OCI-LY1 (cell line): ENCODE measurements at regions not wholly inside any gene's neighbourhood (a gene's known extent, or its start where the extent isn't known, plus 50 kb on each side); places are given as distances from the start of the nearest gene placed in this dataset.

Experiments used
- H2AFZ ChIP-seq: fragments of 200-600 bp; sonication (generic), shearing (Covaris generic); 2 replicates; pipeline ENCODE4 v1.6.0; 2014; ENCODE audit warnings: antibody characterized with exemption, mild to moderate bottlenecking, low read length
- H3F3A ChIP-seq: fragments of 200-600 bp; sonication (generic), shearing (Covaris generic); 2 replicates; pipeline ENCODE4 v1.6.0; 2014; ENCODE audit warnings: mild to moderate bottlenecking, antibody characterized with exemption, low read length, moderate library complexity; ENCODE audit not compliant: insufficient read depth
- H3K27ac ChIP-seq: fragments of 200-600 bp; sonication (generic); 2 replicates; pipeline ENCODE4 v1.5.1; 2014; ENCODE audit warnings: low read length, mixed run types, mild to moderate bottlenecking, low read depth; ENCODE audit not compliant: poor library complexity, severe bottlenecking
- H3K27me3 ChIP-seq: fragments of 200-600 bp; sonication (generic); 2 replicates; pipeline ENCODE4 v1.6.0; 2014; ENCODE audit warnings: antibody characterized with exemption, mild to moderate bottlenecking, low read length, moderate library complexity; ENCODE audit not compliant: insufficient read depth
- H3K36me3 ChIP-seq: fragments of 200-600 bp; sonication (generic); 2 replicates; pipeline ENCODE4 v1.6.1; 2014; ENCODE audit warnings: mild to moderate bottlenecking, antibody characterized with exemption, low read length, moderate library complexity, mixed read lengths; ENCODE audit not compliant: insufficient read depth
- H3K4me1 ChIP-seq: fragments of 200-600 bp; sonication (generic); 2 replicates; pipeline ENCODE4 v1.5.1; 2014; ENCODE audit warnings: mild to moderate bottlenecking, low read length, moderate library complexity; ENCODE audit not compliant: insufficient read depth, severe bottlenecking
- H3K4me2 ChIP-seq: fragments of 200-600 bp; sonication (generic), shearing (Covaris generic); 2 replicates; pipeline ENCODE4 v1.6.1; 2014; ENCODE audit warnings: low read length
- H3K4me3 ChIP-seq: fragments of 200-600 bp; sonication (generic); 2 replicates; pipeline ENCODE4 v1.5.1; 2014; ENCODE audit warnings: low read length, low read depth, mild to moderate bottlenecking, mixed read lengths; ENCODE audit not compliant: poor library complexity, severe bottlenecking
- H3K79me2 ChIP-seq: fragments of 200-600 bp; shearing (Covaris generic); 2 replicates; pipeline ENCODE4 v1.6.1; 2016; ENCODE audit warnings: mixed run types, low read length, mixed read lengths; ENCODE audit not compliant: insufficient read depth
- H3K9ac ChIP-seq: fragments of 200-600 bp; sonication (generic), shearing (Covaris generic); 2 replicates; pipeline ENCODE4 v1.6.1; 2014; ENCODE audit warnings: mild to moderate bottlenecking, low read length, mixed read lengths
- H3K9me2 ChIP-seq: fragments of 200-600 bp; sonication (generic), shearing (Covaris generic); 2 replicates; pipeline ENCODE4 v1.6.1; 2014; ENCODE audit warnings: low read depth, mild to moderate bottlenecking, low read length, mixed read lengths
- H3K9me3 ChIP-seq: fragments of 200-600 bp; shearing (Covaris generic); 2 replicates; pipeline ENCODE4 v1.6.1; 2014; ENCODE audit warnings: low read length, mixed read lengths
- H4K20me1 ChIP-seq: fragments of 200-600 bp; sonication (generic), shearing (Covaris generic); 2 replicates; pipeline ENCODE4 v1.6.0; 2016; ENCODE audit warnings: mild to moderate bottlenecking, low read length; ENCODE audit not compliant: insufficient read depth
- EZH2 ChIP-seq: fragments of 200-600 bp; sonication (generic), shearing (Covaris generic); IDR thresholded peaks from 2 replicates; pipeline ENCODE4 v1.8.0; 2017; ENCODE audit warnings: borderline replicate concordance, mixed run types, mild to moderate bottlenecking, antibody characterized with exemption, low read length, moderate library complexity, mixed read lengths
- TF ChIP-seq, protein P1 (sequence below): fragments of 200-600 bp; sonication (generic), shearing (Covaris generic); IDR thresholded peaks from 2 replicates; pipeline ENCODE4 v1.5.1; 2017; ENCODE audit warnings: mild to moderate bottlenecking, antibody characterized with exemption, low read length, moderate library complexity, mixed read lengths

DNA sequence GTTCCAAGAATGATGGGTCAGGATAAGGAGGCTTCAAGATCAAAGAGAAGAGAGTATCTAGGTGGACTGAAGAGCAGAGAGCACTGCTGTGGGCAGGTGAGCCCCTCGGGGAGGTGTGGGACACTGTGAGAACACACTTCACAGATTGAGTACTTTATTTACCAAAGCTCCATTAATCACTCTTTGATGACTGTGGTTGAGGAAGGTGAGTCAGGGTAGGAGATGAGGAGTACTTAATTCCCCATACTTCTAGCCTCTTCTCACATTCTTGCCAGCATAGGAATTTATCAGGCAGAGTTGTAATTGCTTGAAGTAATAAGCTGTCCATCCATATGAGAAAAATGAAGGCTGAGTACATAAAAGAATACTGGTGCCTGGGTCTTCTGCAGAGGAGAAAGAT lies 375.3 kb downstream of the PCDH10 start:
- no peak overlapping the region for H3K4me3 ChIP-seq
- no peak overlapping the region for H3K27ac ChIP-seq
- no peaks in the 10 kb centered on the region for H3K9me3 ChIP-seq
- no peaks in the 10 kb centered on the region for H3K36me3 ChIP-seq
- H3K4me2 ChIP-seq = no peak overlapping the region
- no peaks in the 10 kb centered on the region for H3K27me3 ChIP-seq
- peaks cover 6% of the 10 kb centered on the region for H3K4me1 ChIP-seq
- no peaks in the 10 kb centered on the region for H3F3A ChIP-seq
- no peak overlapping the region for H3K9ac ChIP-seq
- H2AFZ ChIP-seq = no peak overlapping the region
- no peaks in the 10 kb centered on the region for H4K20me1 ChIP-seq
- H3K79me2 ChIP-seq = no peaks in the 10 kb centered on the region
- no peaks in the 10 kb centered on the region for H3K9me2 ChIP-seq
- TF ChIP-seq EZH2 = no peak
- TF ChIP-seq, protein P1, sequence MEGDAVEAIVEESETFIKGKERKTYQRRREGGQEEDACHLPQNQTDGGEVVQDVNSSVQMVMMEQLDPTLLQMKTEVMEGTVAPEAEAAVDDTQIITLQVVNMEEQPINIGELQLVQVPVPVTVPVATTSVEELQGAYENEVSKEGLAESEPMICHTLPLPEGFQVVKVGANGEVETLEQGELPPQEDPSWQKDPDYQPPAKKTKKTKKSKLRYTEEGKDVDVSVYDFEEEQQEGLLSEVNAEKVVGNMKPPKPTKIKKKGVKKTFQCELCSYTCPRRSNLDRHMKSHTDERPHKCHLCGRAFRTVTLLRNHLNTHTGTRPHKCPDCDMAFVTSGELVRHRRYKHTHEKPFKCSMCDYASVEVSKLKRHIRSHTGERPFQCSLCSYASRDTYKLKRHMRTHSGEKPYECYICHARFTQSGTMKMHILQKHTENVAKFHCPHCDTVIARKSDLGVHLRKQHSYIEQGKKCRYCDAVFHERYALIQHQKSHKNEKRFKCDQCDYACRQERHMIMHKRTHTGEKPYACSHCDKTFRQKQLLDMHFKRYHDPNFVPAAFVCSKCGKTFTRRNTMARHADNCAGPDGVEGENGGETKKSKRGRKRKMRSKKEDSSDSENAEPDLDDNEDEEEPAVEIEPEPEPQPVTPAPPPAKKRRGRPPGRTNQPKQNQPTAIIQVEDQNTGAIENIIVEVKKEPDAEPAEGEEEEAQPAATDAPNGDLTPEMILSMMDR = no peak

DNA sequence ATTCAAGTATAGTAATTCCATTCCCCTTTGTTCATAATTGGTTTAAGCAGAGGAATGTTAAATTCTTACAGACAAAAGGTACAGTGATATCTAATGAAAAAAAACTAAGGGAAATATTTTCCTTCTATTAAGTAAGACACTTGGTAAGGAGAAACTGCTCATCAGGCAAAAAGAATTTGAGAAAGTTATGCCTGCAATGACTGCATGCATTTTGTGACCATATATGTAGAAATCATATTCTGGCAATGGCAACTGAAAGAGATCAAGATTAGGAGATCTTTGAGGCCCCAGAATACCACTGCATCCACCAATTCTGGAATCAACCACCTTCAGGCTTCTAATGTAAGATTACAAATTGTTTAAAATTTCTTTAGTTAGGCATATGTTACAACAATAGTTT lies 364.8 kb downstream of the PCDH10 start:
- TF ChIP-seq, protein P1 = no peak
- TF ChIP-seq EZH2 = no peak
- H3K36me3 ChIP-seq = no peaks in the 10 kb centered on the region
- H3K4me3 ChIP-seq = no peak overlapping the region
- H3K9me2 ChIP-seq = no peaks in the 10 kb centered on the region
- peaks cover 14% of the 10 kb centered on the region for H3K4me1 ChIP-seq
- peak overlapping the region; percentile 89 for H2AFZ ChIP-seq
- no peak overlapping the region for H3K4me2 ChIP-seq
- H3K9ac ChIP-seq = no peak overlapping the region
- H3K79me2 ChIP-seq = no peaks in the 10 kb centered on the region
- peaks cover 4% of the 10 kb centered on the region for H3K9me3 ChIP-seq
- H4K20me1 ChIP-seq = no peaks in the 10 kb centered on the region
- no peaks in the 10 kb centered on the region for H3F3A ChIP-seq
- no peaks in the 10 kb centered on the region for H3K27me3 ChIP-seq
- H3K27ac ChIP-seq = no peak overlapping the region

- Histone ChIP-seq H3K36me3 (no peaks in the 10 kb centered on the region), H3K9ac (no peak overlapping the region), H3K9me2 (no peaks in the 10 kb centered on the region), H3F3A (no peaks in the 10 kb centered on the region), H3K4me1 (no peaks in the 10 kb centered on the region), H3K27ac (no peak overlapping the region), H3K79me2 (no peaks in the 10 kb centered on the region), H3K27me3 (no peaks in the 10 kb centered on the region), H3K4me2 (no peak overlapping the region), H2AFZ (peak overlapping the region; percentile 87; the same call in 1 of the 2 replicates), H3K9me3 (no peaks in the 10 kb centered on the region), H4K20me1 (no peaks in the 10 kb centered on the region), H3K4me3 (no peak overlapping the region)
- TF ChIP-seq EZH2 = no peak
- TF ChIP-seq, protein P1 = no peak
Observed at GRCh38 chr4:133498149-133498548, 349.1 kb downstream of the PCDH10 start.
